HG02870 (cell line): ENCODE measurements at regions not wholly inside any gene's neighbourhood (a gene's known extent, or its start where the extent isn't known, plus 50 kb on each side); places are given as distances from the start of the nearest gene placed in this dataset.

Source experiments
- ATAC-seq: cut with Tn5 transposase; IDR thresholded peaks from one replicate; pipeline ENCODE4 v1.9.1; 2021; ENCODE audit warnings: mild to moderate bottlenecking, moderate library complexity; ENCODE audit not compliant: unreplicated experiment

DNA sequence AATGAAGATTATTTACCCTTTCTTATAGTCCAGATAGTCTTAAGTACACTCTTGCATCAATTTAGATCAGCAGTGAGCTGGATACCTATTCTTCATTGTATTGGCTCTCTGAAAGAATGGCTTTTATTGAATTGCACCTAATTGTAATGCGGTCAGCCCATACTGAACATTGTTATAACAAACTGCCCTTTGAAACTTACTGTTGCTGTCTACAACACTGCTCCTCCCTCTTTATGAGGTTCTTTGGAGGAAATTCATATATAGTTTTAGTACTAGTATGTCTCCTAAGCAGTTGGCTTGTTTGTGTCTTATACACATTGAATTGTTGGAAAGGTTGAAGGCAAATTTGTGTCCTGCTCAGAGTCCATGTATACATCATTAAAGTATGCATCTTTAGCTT is 66.5 kb upstream of the UGP2 start:
- no peak for ATAC-seq

DNA sequence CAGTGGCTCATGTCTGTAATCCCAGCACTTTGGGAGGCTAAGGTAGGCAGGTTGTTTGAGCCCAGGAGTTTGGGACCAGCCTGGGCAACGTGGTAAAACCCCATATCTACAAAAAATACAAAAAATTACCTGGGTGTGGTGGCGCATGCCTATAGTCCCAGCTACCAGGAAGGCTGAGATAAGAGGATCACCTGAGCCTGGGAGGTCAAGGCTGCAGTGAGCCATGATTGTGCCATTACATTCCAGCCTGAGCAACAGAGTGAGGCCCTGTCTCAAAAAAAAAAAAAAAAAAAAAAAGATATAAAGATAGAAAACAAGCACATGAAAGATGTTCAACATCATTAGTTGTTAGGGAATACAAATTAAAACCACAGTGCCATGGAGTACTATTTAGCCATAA is 65.3 kb upstream of the UGP2 start:
- no peak for ATAC-seq

- no peak for ATAC-seq
Measured at GRCh38 chr2:63777816-63778215, 63.9 kb upstream of the UGP2 start.

DNA sequence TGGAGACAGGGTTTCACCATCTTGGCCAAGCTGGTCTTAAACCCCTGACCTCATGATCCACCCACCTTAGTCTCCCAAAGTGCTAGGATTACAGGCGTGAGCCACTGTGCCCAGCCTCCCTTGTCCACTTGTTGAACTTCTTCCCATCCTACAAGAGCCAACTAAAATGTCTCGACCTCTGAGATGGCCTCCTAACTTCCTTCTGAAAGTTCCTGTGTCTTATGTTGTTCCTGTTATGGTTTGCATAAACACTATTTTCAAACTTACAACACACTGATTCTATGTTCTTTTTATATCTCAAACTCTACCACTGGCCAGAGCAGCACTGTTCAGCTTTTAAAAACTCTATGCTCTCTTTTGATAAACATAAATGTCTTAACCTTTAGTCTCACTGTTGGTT is 63.3 kb upstream of the UGP2 start:
- no peak for ATAC-seq

GRCh38 chr2:63780518-63781155 is 61.1 kb upstream of the UGP2 start:
- ATAC-seq: no peak

- no peak for ATAC-seq
Measured at GRCh38 chr2:63784461-63784860, 57.2 kb upstream of the UGP2 start.

DNA sequence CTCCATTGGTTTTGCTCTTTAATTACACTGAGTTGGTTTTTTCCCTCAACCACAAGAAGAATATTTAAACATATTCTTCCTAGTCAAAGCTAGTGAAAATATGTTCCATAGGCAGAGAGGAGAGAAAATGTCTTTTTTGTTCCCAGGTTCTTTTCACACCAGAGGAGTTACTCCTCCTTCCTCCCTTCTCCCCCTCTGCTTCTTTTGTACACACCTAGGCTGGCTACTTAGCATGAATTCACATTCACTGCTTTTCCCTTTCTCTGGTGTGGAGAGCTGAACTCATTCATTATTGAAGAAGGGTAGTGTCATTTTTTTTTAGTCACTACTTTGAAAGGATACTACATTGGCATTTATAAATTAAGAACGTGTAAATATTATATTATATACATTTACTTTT is 56.6 kb upstream of the UGP2 start:
- ATAC-seq: no peak

DNA sequence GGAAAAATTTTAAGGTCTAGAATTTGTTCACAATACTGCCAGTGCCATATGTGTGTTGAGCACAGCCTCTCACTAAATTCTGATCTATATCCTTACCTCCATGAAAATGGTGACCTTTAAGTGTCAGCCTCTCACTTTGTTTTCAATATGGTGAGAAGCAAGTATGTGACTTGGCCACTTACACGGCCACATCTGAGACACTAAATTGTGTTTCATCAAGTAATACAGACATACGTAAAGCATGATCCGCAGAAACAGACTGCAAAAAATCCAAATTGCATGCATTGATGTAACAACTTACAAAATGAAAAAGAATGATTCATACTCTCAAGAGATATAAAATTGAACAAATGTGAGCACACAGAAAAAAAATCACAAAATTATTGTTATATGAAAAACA is 55.2 kb upstream of the UGP2 start:
- ATAC-seq: no peak

GRCh38 chr2:63788071-63788470 is 53.6 kb upstream of the UGP2 start:
- no peak for ATAC-seq

- ATAC-seq: no peak
Measured at GRCh38 chr2:63789338-63790020, 52.2 kb upstream of the UGP2 start.

DNA sequence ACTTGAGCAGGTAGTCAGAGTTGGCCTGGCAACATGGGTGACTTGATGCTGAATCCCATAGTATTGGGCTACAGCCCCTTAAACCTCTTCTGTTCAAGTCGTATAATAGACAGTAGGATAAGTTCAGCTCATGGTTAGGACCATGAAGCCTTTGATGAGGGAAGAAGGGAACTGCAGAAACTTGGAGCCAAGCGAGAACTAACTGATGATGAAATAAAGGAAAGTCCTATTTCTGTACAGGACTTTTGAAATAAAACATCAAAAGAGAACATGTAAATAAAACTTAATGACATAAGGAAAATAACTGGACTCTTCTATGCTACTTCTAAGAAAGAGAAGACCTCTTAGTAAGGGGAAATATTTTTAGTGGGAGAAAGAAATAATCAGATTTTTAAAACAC is 51.2 kb upstream of the UGP2 start:
- ATAC-seq: no peak

DNA sequence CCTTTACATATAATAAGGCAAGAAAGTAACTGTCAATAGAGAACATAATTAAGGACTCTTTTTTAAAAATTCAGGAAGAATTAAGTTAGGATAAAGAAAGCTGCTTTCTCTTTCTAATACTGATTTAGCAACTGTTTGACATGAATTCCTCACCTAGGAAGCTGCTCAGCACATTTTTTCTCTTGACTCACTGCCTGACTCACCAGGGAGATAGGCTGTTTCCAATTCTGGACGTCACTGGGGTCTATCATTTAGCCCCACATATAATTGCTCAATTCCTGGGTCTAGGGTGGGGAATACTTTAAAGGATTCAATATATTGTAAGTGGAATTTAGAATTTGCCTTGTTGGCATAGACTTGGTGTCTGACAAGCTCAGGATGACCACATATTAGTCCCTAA is 50.8 kb upstream of the UGP2 start:
- no peak for ATAC-seq

- no peak for ATAC-seq
Measured at GRCh38 chr2:63791387-63791786, 50.3 kb upstream of the UGP2 start.
